Natural killer cell (primary cell): ENCODE measurements at regions not wholly inside any gene's neighbourhood (a gene's known extent, or its start where the extent isn't known, plus 50 kb on each side); places are given as distances from the start of the nearest gene placed in this dataset.

Source experiments
- ATAC-seq, 3 donors: fragments of 150-1000 bp in 2 of 3; fragments of 200-7000 bp in 1 of 3; cut with Tn5 transposase; 1 replicate in 1 of 3; 2 replicates in 2 of 3; pipeline ENCODE4 v1.10.0; 2021; ENCODE audit warnings: mild to moderate bottlenecking in 2 of 3, moderate library complexity in 2 of 3
- DNase-seq, 2 donors: peaks; one replicate each; pipeline versions ENCODE4 v3.0.0 to v3.0.0-alpha.2; 2013 to 2021; ENCODE audit warnings: mixed read lengths in 1 of 2
- H3K27ac ChIP-seq: one replicate; pipeline ENCODE4 v1.5.1; 2013; ENCODE audit warnings: mild to moderate bottlenecking, low read length
- H3K27me3 ChIP-seq: one replicate; pipeline ENCODE4 v1.6.1; 2013; ENCODE audit warnings: low read length; ENCODE audit not compliant: control insufficient read depth, insufficient read depth
- H3K36me3 ChIP-seq: one replicate; pipeline ENCODE4 v1.6.1; 2013; ENCODE audit warnings: low read length; ENCODE audit not compliant: control insufficient read depth, insufficient read depth
- H3K4me1 ChIP-seq: one replicate; pipeline ENCODE4 v1.6.1; 2013; ENCODE audit warnings: low read length; ENCODE audit not compliant: control insufficient read depth, insufficient read depth
- H3K4me3 ChIP-seq: one replicate; pipeline ENCODE4 v1.5.1; 2013; ENCODE audit warnings: low read length
- H3K9me3 ChIP-seq: one replicate; pipeline ENCODE4 v1.6.1; 2013; ENCODE audit warnings: low read length; ENCODE audit not compliant: control insufficient read depth, insufficient read depth
- H3K27ac Mint-ChIP-seq, 2 donors: one replicate each; pipeline ENCODE4 v1.8.0; 2022; ENCODE audit warnings: mild to moderate bottlenecking in 2 of 2, mixed read lengths in 2 of 2, moderate library complexity in 1 of 2
- H3K27me3 Mint-ChIP-seq, 2 donors: one replicate each; pipeline ENCODE4 v1.8.0; 2022; ENCODE audit warnings: low read depth in 2 of 2, mixed read lengths in 2 of 2
- H3K36me3 Mint-ChIP-seq: one replicate; pipeline ENCODE4 v1.8.0; 2022; ENCODE audit warnings: mixed read lengths
- H3K4me1 Mint-ChIP-seq, 2 donors: one replicate each; pipeline ENCODE4 v1.8.0; 2022; ENCODE audit warnings: mixed read lengths in 2 of 2
- H3K4me3 Mint-ChIP-seq: one replicate; pipeline ENCODE4 v1.8.0; 2022; ENCODE audit warnings: mild to moderate bottlenecking, moderate library complexity, mixed read lengths
- H3K9me3 Mint-ChIP-seq, 2 donors: one replicate each; pipeline ENCODE4 v1.8.0; 2022; ENCODE audit warnings: mixed read lengths in 2 of 2
- WGBS: methylation state at CpG from one replicate; pipeline ENCODE4 v1.1.7; 2013; ENCODE audit warnings: missing lambda C conversion rate; ENCODE audit not compliant: insufficient coverage; 5-methylcytosine and 5-hydroxymethylcytosine counted together
- intact Hi-C: fragments of 100-400 bp; cut with micrococcal nuclease; formaldehyde crosslinking; loops from one replicate; pipeline ENCODE4 v1.14.2; 2022
- TF ChIP-seq, protein P1 (sequence below): fragments of 200-600 bp; IDR thresholded peaks from one replicate; pipeline ENCODE4 v1.8.0; 2022; ENCODE audit warnings: antibody characterized with exemption

GRCh38 chr6:137395316-137395715, 98.9 kb downstream of the OLIG3 start:
- H3K9me3 ChIP-seq = no peaks in the 10 kb centered on the region
- ATAC-seq = peak in 1 of 3 donors; percentile 24
- Mint-ChIP-seq H3K4me3 (no peak overlapping the region), H3K27ac (no peak overlapping the region), H3K9me3 (no peaks in the 10 kb centered on the region), H3K27me3 (no peaks in the 10 kb centered on the region), H3K36me3 (peaks cover 11% of the 10 kb centered on the region), H3K4me1 (peaks cover 48 to 50% of the 10 kb centered on the region in 2 donors)
- H3K36me3 ChIP-seq = no peaks in the 10 kb centered on the region
- TF ChIP-seq, protein P1, sequence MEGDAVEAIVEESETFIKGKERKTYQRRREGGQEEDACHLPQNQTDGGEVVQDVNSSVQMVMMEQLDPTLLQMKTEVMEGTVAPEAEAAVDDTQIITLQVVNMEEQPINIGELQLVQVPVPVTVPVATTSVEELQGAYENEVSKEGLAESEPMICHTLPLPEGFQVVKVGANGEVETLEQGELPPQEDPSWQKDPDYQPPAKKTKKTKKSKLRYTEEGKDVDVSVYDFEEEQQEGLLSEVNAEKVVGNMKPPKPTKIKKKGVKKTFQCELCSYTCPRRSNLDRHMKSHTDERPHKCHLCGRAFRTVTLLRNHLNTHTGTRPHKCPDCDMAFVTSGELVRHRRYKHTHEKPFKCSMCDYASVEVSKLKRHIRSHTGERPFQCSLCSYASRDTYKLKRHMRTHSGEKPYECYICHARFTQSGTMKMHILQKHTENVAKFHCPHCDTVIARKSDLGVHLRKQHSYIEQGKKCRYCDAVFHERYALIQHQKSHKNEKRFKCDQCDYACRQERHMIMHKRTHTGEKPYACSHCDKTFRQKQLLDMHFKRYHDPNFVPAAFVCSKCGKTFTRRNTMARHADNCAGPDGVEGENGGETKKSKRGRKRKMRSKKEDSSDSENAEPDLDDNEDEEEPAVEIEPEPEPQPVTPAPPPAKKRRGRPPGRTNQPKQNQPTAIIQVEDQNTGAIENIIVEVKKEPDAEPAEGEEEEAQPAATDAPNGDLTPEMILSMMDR = no peak
- no peak overlapping the region for H3K4me3 ChIP-seq
- no peak overlapping the region for H3K27ac ChIP-seq
- no peaks in the 10 kb centered on the region for H3K27me3 ChIP-seq
- 82% methylated on average over 3 of the region's 3 CpGs for WGBS
- peaks cover 8% of the 10 kb centered on the region for H3K4me1 ChIP-seq
- intact Hi-C loops = no loop called here
- no peak for DNase-seq

- WGBS = 100% methylated on average over 1 of the region's 5 CpGs
- ATAC-seq = no peak
- intact Hi-C loops = no loop called here
- Histone ChIP-seq H3K4me3 (no peak overlapping the region), H3K27me3 (no peaks in the 10 kb centered on the region), H3K9me3 (peaks cover 10% of the 10 kb centered on the region), H3K36me3 (no peaks in the 10 kb centered on the region), H3K4me1 (peaks cover 44% of the 10 kb centered on the region), H3K27ac (peak overlapping the region; percentile 82)
- TF ChIP-seq, protein P1 = no peak
- Mint-ChIP-seq H3K4me1 (peaks cover 82% of the 10 kb centered on the region in 2 donors), H3K9me3 (no peaks in the 10 kb centered on the region), H3K27me3 (no peaks in the 10 kb centered on the region), H3K27ac (peak overlapping the region; percentile 83 to 87), H3K4me3 (peak overlapping the region; percentile 58), H3K36me3 (peaks cover 22% of the 10 kb centered on the region)
- no peak for DNase-seq
These were observed 103.0 kb downstream of the OLIG3 start for GRCh38 chr6:137391061-137391814.

GRCh38 chr6:137390334-137390733, 103.9 kb downstream of the OLIG3 start:
- H3K9me3 ChIP-seq = peaks cover 10% of the 10 kb centered on the region
- no peaks in the 10 kb centered on the region for H3K27me3 Mint-ChIP-seq
- intact Hi-C loops = no loop called here
- H3K9me3 Mint-ChIP-seq = peaks cover 0 to 2% of the 10 kb centered on the region in 2 donors
- H3K27me3 ChIP-seq = no peaks in the 10 kb centered on the region
- ATAC-seq (no peak), DNase-seq (no peak)
- peaks cover 89 to 90% of the 10 kb centered on the region in 2 donors for H3K4me1 Mint-ChIP-seq
- no peaks in the 10 kb centered on the region for H3K36me3 ChIP-seq
- WGBS = 89% methylated on average over 4 of the region's 4 CpGs
- peaks cover 45% of the 10 kb centered on the region for H3K4me1 ChIP-seq
- H3K4me3 Mint-ChIP-seq = peak overlapping the region; percentile 58
- peak overlapping the region; percentile 82 for H3K27ac ChIP-seq
- peaks cover 31% of the 10 kb centered on the region for H3K36me3 Mint-ChIP-seq
- TF ChIP-seq, protein P1 = no peak
- H3K27ac Mint-ChIP-seq = peak overlapping the region; percentile 83 to 87
- H3K4me3 ChIP-seq = no peak overlapping the region
